GM12878 (cell line): ENCODE measurements at regions not wholly inside any gene's neighbourhood (a gene's known extent, or its start where the extent isn't known, plus 50 kb on each side); places are given as distances from the start of the nearest gene placed in this dataset.

Source experiments
- ATAC-seq: fragments of 200-7000 bp; cut with Tn5 transposase; 3 replicates; pipeline ENCODE4 v1.9.1; 2020; ENCODE audit warnings: mild to moderate bottlenecking, moderate library complexity
- BruUV-seq: library from RNA; stranded (reverse); fragments of 400-500 nt; replicated peaks from 2 replicates; lab custom pipeline; 2021; lab: Mats Ljungman, UMichigan
- CTCF ChIA-PET: fragments of 300-600 bp; sonication (Branson Sonifier 250); formaldehyde crosslinking; extraction: SDS; loops from one replicate; lab custom pipeline; 2021; ENCODE audit warnings: inconsistent platforms; lab: Yijun Ruan, JAX
- POLR2A ChIA-PET: fragments of 350-600 bp; formaldehyde crosslinking; extraction: SDS; loops from one replicate; lab custom pipeline; 2021; ENCODE audit warnings: inconsistent platforms; lab: Charles Lee
- RAD21 ChIA-PET: fragments of 300-600 bp; sonication (Branson Sonifier 250); formaldehyde crosslinking; loops from one replicate; lab custom pipeline; 2023; ENCODE audit warnings: antibody characterized with exemption; ENCODE audit not compliant: unreplicated experiment; lab: Charles Lee
- SMC1A ChIA-PET: fragments of 300-600 bp; sonication (Branson Sonifier 250); formaldehyde crosslinking; loops from one replicate; lab custom pipeline; 2023; ENCODE audit not compliant: unreplicated experiment, uncharacterized antibody; lab: Charles Lee
- DNase-seq: peaks from one replicate; pipeline ENCODE4 v3.0.0-alpha.2; 2011; ENCODE audit warnings: low read depth, low spot score
- FAIRE-seq: peaks from 3 replicates; lab custom pipeline; 2011; peaks lifted over from hg19 to GRCh38; lab: Jason Lieb, UNC
- H2AFZ ChIP-seq: 2 replicates; pipeline ENCODE4 v1.6.0; 2011; ENCODE audit warnings: low read depth, low read length, control low read depth; ENCODE audit not compliant: control insufficient read depth
- H3K27ac ChIP-seq: 2 replicates; pipeline ENCODE4 v1.5.1; 2011; ENCODE audit warnings: control low read depth; ENCODE audit not compliant: control insufficient read depth, insufficient read depth
- H3K27me3 ChIP-seq, 2 experiments: replicated peaks in 1 of 2; 2 replicates each; pipeline versions ENCODE4 v1.6.0 to v1.6.1; 2011; ENCODE audit warnings: low read length in 1 of 2; ENCODE audit not compliant: control insufficient read depth in 2 of 2, insufficient read depth in 2 of 2
- H3K36me3 ChIP-seq, 2 experiments: 2 replicates each; pipeline ENCODE4 v1.5.1; 2011; ENCODE audit warnings: low read length in 1 of 2; ENCODE audit not compliant: control insufficient read depth in 2 of 2, insufficient read depth in 2 of 2
- H3K4me1 ChIP-seq: 2 replicates; pipeline ENCODE4 v1.6.1; 2011; ENCODE audit warnings: mild to moderate bottlenecking, low read length, moderate library complexity, mixed read lengths; ENCODE audit not compliant: control insufficient read depth, insufficient read depth
- H3K4me2 ChIP-seq: 2 replicates; pipeline ENCODE4 v1.6.0; 2011; ENCODE audit warnings: control low read depth; ENCODE audit not compliant: control insufficient read depth, insufficient read depth
- H3K4me3 ChIP-seq: fragments of 200-600 bp; sonication (generic); 2 replicates; pipeline ENCODE4 v1.5.1; 2016
- H3K79me2 ChIP-seq: 2 replicates; pipeline ENCODE4 v1.6.0; 2011; ENCODE audit warnings: low read length; ENCODE audit not compliant: control insufficient read depth, insufficient read depth
- H3K9ac ChIP-seq: 2 replicates; pipeline ENCODE4 v1.8.0; 2011; ENCODE audit warnings: low read length, control low read depth, mixed read lengths; ENCODE audit not compliant: control insufficient read depth, insufficient read depth
- H3K9me3 ChIP-seq: replicated peaks from 3 replicates; pipeline ENCODE4 v1.5.1; 2011; ENCODE audit warnings: mild to moderate bottlenecking, low read length; ENCODE audit not compliant: control insufficient read depth, insufficient read depth
- H4K20me1 ChIP-seq: 2 replicates; pipeline ENCODE4 v1.6.0; 2011; ENCODE audit not compliant: control insufficient read depth, insufficient read depth
- CBX5 ChIP-seq: sonication (generic); IDR thresholded peaks from 2 replicates; pipeline ENCODE4 v1.6.1; 2016; ENCODE audit warnings: low read depth, moderate library complexity, mild to moderate bottlenecking, inconsistent platforms
- FOXK2 ChIP-seq: fragments of 450-650 bp; IDR thresholded peaks from 2 replicates; pipeline ENCODE4 v1.6.1; 2017; ENCODE audit warnings: mild to moderate bottlenecking, moderate library complexity
- HDAC6 ChIP-seq: fragments of 200-600 bp; sonication (generic); IDR thresholded peaks from one replicate; pipeline ENCODE4 v1.8.0; 2017; ENCODE audit warnings: antibody characterized with exemption; ENCODE audit not compliant: unreplicated experiment
- HDGF ChIP-seq: fragments of 450-650 bp; IDR thresholded peaks from 2 replicates; pipeline ENCODE4 v1.6.1; 2016; ENCODE audit warnings: antibody characterized with exemption
- MEF2B ChIP-seq: fragments of 450-650 bp; IDR thresholded peaks from 2 replicates; pipeline ENCODE4 v1.6.1; 2018; ENCODE audit warnings: mild to moderate bottlenecking, moderate library complexity; ENCODE audit not compliant: partially characterized antibody, poor library complexity, severe bottlenecking
- NR2C2 ChIP-seq: IDR thresholded peaks from 2 replicates; pipeline ENCODE4 v1.6.1; 2011; ENCODE audit warnings: borderline replicate concordance, low read depth; ENCODE audit not compliant: control insufficient read depth, insufficient read length
- POLR2AphosphoS2 ChIP-seq: IDR thresholded peaks from 2 replicates; pipeline ENCODE4 v1.6.1; 2011; ENCODE audit warnings: low read depth, mild to moderate bottlenecking, low read length, improper control_type of control experiment, moderate library complexity
- RAD21 ChIP-seq: IDR thresholded peaks from 2 replicates; pipeline ENCODE4 v1.6.1; 2011; ENCODE audit warnings: mild to moderate bottlenecking, low read depth, low read length, moderate library complexity; ENCODE audit not compliant: insufficient read depth
- SMARCA5 ChIP-seq: fragments of 450-650 bp; IDR thresholded peaks from 2 replicates; pipeline ENCODE4 v1.6.1; 2017; ENCODE audit warnings: mild to moderate bottlenecking
- STAT3 ChIP-seq: IDR thresholded peaks from 2 replicates; pipeline ENCODE4 v1.6.1; 2011; ENCODE audit warnings: low read depth, low read length, improper control_type of control experiment
- TBL1XR1 ChIP-seq: IDR thresholded peaks from 2 replicates; pipeline ENCODE4 v1.6.1; 2012; ENCODE audit warnings: low read depth, low read length, improper control_type of control experiment
- ZNF207 ChIP-seq: fragments of 450-650 bp; IDR thresholded peaks from 2 replicates; pipeline ENCODE4 v1.6.1; 2014; ENCODE audit warnings: antibody characterized with exemption, mild to moderate bottlenecking, borderline replicate concordance
- ZNF24 ChIP-seq: fragments of 450-650 bp; IDR thresholded peaks from 2 replicates; pipeline ENCODE4 v1.6.1; 2017; ENCODE audit warnings: antibody characterized with exemption, mild to moderate bottlenecking
- ZNF274 ChIP-seq: IDR thresholded peaks from one replicate; pipeline ENCODE4 v1.8.0; 2011; ENCODE audit not compliant: insufficient read length, insufficient read depth
- ZNF622 ChIP-seq: fragments of 450-650 bp; IDR thresholded peaks from 2 replicates; pipeline ENCODE4 v1.6.1; 2017; ENCODE audit warnings: mild to moderate bottlenecking, inconsistent platforms
- WGBS: methylation state at CpG from one replicate; pipeline ENCODE4 v1.1.6; 2016; ENCODE audit warnings: low lambda C conversion rate; ENCODE audit not compliant: insufficient replicate concordance, insufficient coverage; ENCODE audit errors: missing lambda C conversion rate; 5-methylcytosine and 5-hydroxymethylcytosine counted together
- in situ Hi-C: fragments of 300-500 bp; cut with MboI; formaldehyde crosslinking; loops from 9 replicates; pipeline ENCODE4 v1.14.3; 2018; ENCODE audit warnings: mixed read lengths
- intact Hi-C: fragments of 100-400 bp; cut with micrococcal nuclease; formaldehyde crosslinking; loops from one replicate; pipeline ENCODE4 v1.14.2; 2022; ENCODE audit not compliant: unreplicated experiment
- TF ChIP-seq, protein P1 (sequence below): IDR thresholded peaks from 2 replicates; pipeline ENCODE4 v1.6.1; 2011; ENCODE audit warnings: low read depth, low read length, improper control_type of control experiment, borderline replicate concordance
- TF ChIP-seq, protein P2 (sequence below): fragments of 450-650 bp; formaldehyde crosslinking; IDR thresholded peaks from 2 replicates; pipeline ENCODE4 v1.4.0; 2022; ENCODE audit warnings: mild to moderate bottlenecking, moderate library complexity

DNA sequence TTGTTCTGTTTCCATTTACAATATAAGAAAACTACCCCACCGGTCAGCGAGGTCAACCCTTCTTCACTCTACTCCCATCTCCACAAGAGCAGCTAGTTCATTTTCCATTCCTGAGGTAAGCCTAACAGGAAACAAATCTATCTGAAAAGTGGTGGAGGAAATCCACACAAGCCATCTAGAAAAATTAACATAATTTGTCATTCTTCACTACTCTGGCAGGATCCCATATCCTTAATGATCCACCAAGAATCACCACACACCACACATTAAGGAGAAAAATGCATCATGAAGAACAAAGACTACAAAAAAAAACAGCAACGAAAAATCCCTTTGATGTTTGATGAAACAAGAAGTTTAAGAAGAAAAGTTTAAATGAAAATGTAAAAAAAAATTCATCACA is 1771.0 kb downstream of the EFNA5 start:
- ChIA-PET RAD21 (no interaction called here), CTCF (no interaction called here), SMC1A (interaction anchor here (0.8 kb wide), 1 partner anchor 9 kb away, joined by 3 read pairs; no protein-coding TSS in a partner anchor), POLR2A (no interaction called here)
- H3K79me2 ChIP-seq: no peaks in the 10 kb centered on the region
- FAIRE-seq (no peak), ATAC-seq (no peak), DNase-seq (no peak)
- no peaks in the 10 kb centered on the region for H4K20me1 ChIP-seq
- H3K9ac ChIP-seq: no peak overlapping the region
- intact Hi-C loops: no loop called here
- no peak overlapping the region for H3K4me2 ChIP-seq
- no peaks in the 10 kb centered on the region for H3K27me3 ChIP-seq
- no peak for TF ChIP-seq CBX5
- TF ChIP-seq, protein P1, sequence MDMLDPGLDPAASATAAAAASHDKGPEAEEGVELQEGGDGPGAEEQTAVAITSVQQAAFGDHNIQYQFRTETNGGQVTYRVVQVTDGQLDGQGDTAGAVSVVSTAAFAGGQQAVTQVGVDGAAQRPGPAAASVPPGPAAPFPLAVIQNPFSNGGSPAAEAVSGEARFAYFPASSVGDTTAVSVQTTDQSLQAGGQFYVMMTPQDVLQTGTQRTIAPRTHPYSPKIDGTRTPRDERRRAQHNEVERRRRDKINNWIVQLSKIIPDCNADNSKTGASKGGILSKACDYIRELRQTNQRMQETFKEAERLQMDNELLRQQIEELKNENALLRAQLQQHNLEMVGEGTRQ: no peak
- no peak for TF ChIP-seq TBL1XR1
- TF ChIP-seq RAD21: no peak
- no peak for TF ChIP-seq HDAC6
- no peaks in the 10 kb centered on the region for H3K36me3 ChIP-seq
- in situ Hi-C loops: no loop called here
- H3K4me1 ChIP-seq: no peaks in the 10 kb centered on the region
- 39% methylated on average over 3 of the region's 3 CpGs for WGBS
- no peaks in the 10 kb centered on the region for H3K9me3 ChIP-seq
- no peak overlapping the region for H3K27ac ChIP-seq
- H3K4me3 ChIP-seq: no peak overlapping the region
- BruUV-seq: no TSS peak
- H2AFZ ChIP-seq: no peak overlapping the region

DNA sequence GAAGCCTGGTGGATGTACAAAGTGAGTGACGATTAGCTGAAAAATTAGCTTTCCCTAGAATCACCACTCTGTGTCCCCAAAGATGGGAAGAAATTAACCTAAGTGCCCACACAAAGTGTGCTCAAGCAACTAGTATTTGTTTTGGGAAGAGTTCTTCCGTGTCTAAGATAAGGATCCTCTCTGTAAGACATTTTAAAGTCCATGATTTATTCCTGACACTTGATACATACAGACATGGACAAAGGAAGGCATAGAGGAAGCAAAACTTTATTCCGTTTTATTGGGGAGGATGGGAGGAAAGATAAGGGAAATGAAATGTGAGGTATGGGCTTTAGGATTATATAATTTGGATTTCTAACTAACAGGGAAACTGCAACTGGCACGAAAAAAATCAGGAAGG is 1772.6 kb downstream of the EFNA5 start:
- no peaks in the 10 kb centered on the region for H3K27me3 ChIP-seq
- H3K4me3 ChIP-seq: no peak overlapping the region
- DNase-seq (no peak), FAIRE-seq (no peak), ATAC-seq (no peak)
- H3K36me3 ChIP-seq: no peaks in the 10 kb centered on the region
- TF ChIP-seq ZNF274 (no peak), POLR2AphosphoS2 (no peak), RAD21 (no peak), ZNF24 (no peak), FOXK2 (no peak), ZNF207 (no peak), STAT3 (no peak), MEF2B (no peak), ZNF622 (no peak), HDGF (no peak), NR2C2 (no peak), SMARCA5 (no peak)
- TF ChIP-seq, protein P2, sequence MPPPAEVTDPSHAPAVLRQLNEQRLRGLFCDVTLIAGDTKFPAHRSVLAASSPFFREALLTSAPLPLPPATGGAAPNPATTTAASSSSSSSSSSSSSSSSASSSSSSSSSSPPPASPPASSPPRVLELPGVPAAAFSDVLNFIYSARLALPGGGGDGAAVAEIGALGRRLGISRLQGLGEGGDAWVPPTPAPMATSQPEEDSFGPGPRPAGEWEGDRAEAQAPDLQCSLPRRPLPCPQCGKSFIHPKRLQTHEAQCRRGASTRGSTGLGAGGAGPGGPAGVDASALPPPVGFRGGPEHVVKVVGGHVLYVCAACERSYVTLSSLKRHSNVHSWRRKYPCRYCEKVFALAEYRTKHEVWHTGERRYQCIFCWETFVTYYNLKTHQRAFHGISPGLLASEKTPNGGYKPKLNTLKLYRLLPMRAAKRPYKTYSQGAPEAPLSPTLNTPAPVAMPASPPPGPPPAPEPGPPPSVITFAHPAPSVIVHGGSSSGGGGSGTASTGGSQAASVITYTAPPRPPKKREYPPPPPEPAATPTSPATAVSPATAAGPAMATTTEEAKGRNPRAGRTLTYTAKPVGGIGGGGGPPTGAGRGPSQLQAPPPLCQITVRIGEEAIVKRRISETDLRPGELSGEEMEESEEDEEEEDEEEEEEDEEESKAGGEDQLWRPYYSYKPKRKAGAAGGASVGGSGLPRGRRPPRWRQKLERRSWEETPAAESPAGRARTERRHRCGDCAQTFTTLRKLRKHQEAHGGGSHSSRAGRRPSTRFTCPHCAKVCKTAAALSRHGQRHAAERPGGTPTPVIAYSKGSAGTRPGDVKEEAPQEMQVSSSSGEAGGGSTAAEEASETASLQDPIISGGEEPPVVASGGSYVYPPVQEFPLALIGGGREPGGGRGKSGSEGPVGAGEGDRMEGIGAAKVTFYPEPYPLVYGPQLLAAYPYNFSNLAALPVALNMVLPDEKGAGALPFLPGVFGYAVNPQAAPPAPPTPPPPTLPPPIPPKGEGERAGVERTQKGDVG (CRISPR knock-in tag): no peak
- POLR2A ChIA-PET: no interaction called here
- WGBS: 31% methylated on average over 4 of the region's 4 CpGs
- CTCF ChIA-PET: no interaction called here
- intact Hi-C loops (no loop called here), in situ Hi-C loops (no loop called here)
- no peaks in the 10 kb centered on the region for H3K79me2 ChIP-seq
- H3K27ac ChIP-seq: no peak overlapping the region
- H3K4me2 ChIP-seq: no peak overlapping the region
- H3K9ac ChIP-seq: no peak overlapping the region
- H4K20me1 ChIP-seq: no peaks in the 10 kb centered on the region
- no peaks in the 10 kb centered on the region for H3K4me1 ChIP-seq
- no TSS peak for BruUV-seq
- no peak overlapping the region for H2AFZ ChIP-seq
- H3K9me3 ChIP-seq: no peaks in the 10 kb centered on the region
- RAD21 ChIA-PET: no interaction called here
- SMC1A ChIA-PET: no interaction called here
